Hepatocyte (in vitro differentiated cells): ENCODE measurements at regions not wholly inside any gene's neighbourhood (a gene's known extent, or its start where the extent isn't known, plus 50 kb on each side); places are given as distances from the start of the nearest gene placed in this dataset.

Experiments
- DNase-seq: peaks from one replicate; pipeline ENCODE4 v3.0.0-alpha.2; 2016; ENCODE audit warnings: low spot score
- H2AFZ ChIP-seq: fragments of 200-600 bp; sonication (generic); 2 replicates; pipeline ENCODE4 v1.6.0; 2016; ENCODE audit warnings: antibody characterized with exemption, mild to moderate bottlenecking
- H3K27ac ChIP-seq: fragments of 200-600 bp; sonication (generic); 2 replicates; pipeline ENCODE4 v1.5.1; 2016; ENCODE audit warnings: mild to moderate bottlenecking
- H3K27me3 ChIP-seq: fragments of 200-600 bp; sonication (generic); 2 replicates; pipeline ENCODE4 v1.6.1; 2016
- H3K36me3 ChIP-seq: fragments of 200-600 bp; sonication (generic); replicated peaks from 2 replicates; pipeline ENCODE4 v1.5.1; 2016; ENCODE audit warnings: low read depth; ENCODE audit not compliant: insufficient read depth
- H3K4me1 ChIP-seq: fragments of 200-600 bp; sonication (generic); 2 replicates; pipeline ENCODE4 v1.5.1; 2016; ENCODE audit warnings: mild to moderate bottlenecking, moderate library complexity; ENCODE audit not compliant: insufficient read depth
- H3K4me2 ChIP-seq: fragments of 200-600 bp; sonication (generic); 2 replicates; pipeline ENCODE4 v1.6.0; 2016
- H3K4me3 ChIP-seq: fragments of 200-600 bp; sonication (generic); 2 replicates; pipeline ENCODE4 v1.5.1; 2016; ENCODE audit warnings: mild to moderate bottlenecking
- H3K79me2 ChIP-seq: fragments of 200-600 bp; sonication (generic); 2 replicates; pipeline ENCODE4 v1.6.0; 2017; ENCODE audit warnings: mild to moderate bottlenecking
- H3K9me2 ChIP-seq: fragments of 200-600 bp; sonication (generic); replicated peaks from 2 replicates; pipeline ENCODE4 v1.6.0; 2017; ENCODE audit warnings: mild to moderate bottlenecking; ENCODE audit not compliant: insufficient read depth
- H3K9me3 ChIP-seq: fragments of 200-600 bp; sonication (generic); 2 replicates; pipeline ENCODE4 v1.5.1; 2016; ENCODE audit warnings: low read depth, mild to moderate bottlenecking
- H4K20me1 ChIP-seq: fragments of 200-600 bp; sonication (generic); 2 replicates; pipeline ENCODE4 v1.6.0; 2016; ENCODE audit warnings: mild to moderate bottlenecking; ENCODE audit not compliant: insufficient read depth, poor library complexity, severe bottlenecking
- EZH2 ChIP-seq: fragments of 200-600 bp; sonication (generic); IDR thresholded peaks from 2 replicates; pipeline ENCODE4 v1.6.1; 2016; ENCODE audit warnings: antibody characterized with exemption, mild to moderate bottlenecking, borderline replicate concordance
- EZH2phosphoT487 ChIP-seq: fragments of 200-600 bp; sonication (generic); IDR thresholded peaks from one replicate; pipeline ENCODE4 v1.6.1; 2018; ENCODE audit warnings: antibody characterized with exemption, mild to moderate bottlenecking, low read depth, moderate library complexity; ENCODE audit not compliant: unreplicated experiment, severe bottlenecking
- WGBS: methylation state at CpG from one replicate; pipeline ENCODE4 v1.1.6; 2016; ENCODE audit warnings: low lambda C conversion rate; ENCODE audit errors: missing lambda C conversion rate; 5-methylcytosine and 5-hydroxymethylcytosine counted together
- TF ChIP-seq, protein P1 (sequence below): fragments of 200-600 bp; sonication (generic); IDR thresholded peaks from 2 replicates; pipeline ENCODE4 v1.5.1; 2016; ENCODE audit warnings: antibody characterized with exemption, mild to moderate bottlenecking; ENCODE audit not compliant: poor library complexity

DNA sequence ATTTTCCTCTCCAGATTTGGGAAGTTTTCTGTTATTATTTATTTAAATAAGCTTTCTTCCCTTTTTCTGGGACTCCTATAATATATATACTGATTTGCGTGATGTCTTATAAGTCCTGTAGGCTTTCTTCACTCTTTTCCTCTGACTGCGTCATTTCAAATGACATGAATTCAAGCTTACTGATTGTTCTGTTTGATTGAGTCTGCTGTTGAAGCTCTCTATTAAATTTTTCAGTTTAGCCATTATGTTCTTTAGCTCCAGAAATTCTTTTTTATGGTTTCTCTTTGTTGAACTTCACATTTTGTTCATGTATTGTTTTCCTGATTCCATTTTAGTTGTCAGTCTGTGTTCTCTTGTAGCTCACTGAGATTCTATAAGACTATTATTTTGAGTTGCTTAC, 135.8 kb upstream of the PRR23C start:
- H2AFZ ChIP-seq = no peak overlapping the region
- H3K36me3 ChIP-seq = no peaks in the 10 kb centered on the region
- H3K27ac ChIP-seq = no peak overlapping the region
- no peaks in the 10 kb centered on the region for H3K4me1 ChIP-seq
- no peaks in the 10 kb centered on the region for H3K79me2 ChIP-seq
- H3K27me3 ChIP-seq = peaks cover 6% of the 10 kb centered on the region
- H3K4me3 ChIP-seq = no peak overlapping the region
- no peaks in the 10 kb centered on the region for H4K20me1 ChIP-seq
- no peak overlapping the region for H3K4me2 ChIP-seq
- no peaks in the 10 kb centered on the region for H3K9me3 ChIP-seq
- TF ChIP-seq EZH2 (no peak), EZH2phosphoT487 (no peak)
- TF ChIP-seq, protein P1, sequence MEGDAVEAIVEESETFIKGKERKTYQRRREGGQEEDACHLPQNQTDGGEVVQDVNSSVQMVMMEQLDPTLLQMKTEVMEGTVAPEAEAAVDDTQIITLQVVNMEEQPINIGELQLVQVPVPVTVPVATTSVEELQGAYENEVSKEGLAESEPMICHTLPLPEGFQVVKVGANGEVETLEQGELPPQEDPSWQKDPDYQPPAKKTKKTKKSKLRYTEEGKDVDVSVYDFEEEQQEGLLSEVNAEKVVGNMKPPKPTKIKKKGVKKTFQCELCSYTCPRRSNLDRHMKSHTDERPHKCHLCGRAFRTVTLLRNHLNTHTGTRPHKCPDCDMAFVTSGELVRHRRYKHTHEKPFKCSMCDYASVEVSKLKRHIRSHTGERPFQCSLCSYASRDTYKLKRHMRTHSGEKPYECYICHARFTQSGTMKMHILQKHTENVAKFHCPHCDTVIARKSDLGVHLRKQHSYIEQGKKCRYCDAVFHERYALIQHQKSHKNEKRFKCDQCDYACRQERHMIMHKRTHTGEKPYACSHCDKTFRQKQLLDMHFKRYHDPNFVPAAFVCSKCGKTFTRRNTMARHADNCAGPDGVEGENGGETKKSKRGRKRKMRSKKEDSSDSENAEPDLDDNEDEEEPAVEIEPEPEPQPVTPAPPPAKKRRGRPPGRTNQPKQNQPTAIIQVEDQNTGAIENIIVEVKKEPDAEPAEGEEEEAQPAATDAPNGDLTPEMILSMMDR = no peak
- H3K9me2 ChIP-seq = no peaks in the 10 kb centered on the region
- 94% methylated on average over 2 of the region's 2 CpGs for WGBS
- DNase-seq = no peak

DNA sequence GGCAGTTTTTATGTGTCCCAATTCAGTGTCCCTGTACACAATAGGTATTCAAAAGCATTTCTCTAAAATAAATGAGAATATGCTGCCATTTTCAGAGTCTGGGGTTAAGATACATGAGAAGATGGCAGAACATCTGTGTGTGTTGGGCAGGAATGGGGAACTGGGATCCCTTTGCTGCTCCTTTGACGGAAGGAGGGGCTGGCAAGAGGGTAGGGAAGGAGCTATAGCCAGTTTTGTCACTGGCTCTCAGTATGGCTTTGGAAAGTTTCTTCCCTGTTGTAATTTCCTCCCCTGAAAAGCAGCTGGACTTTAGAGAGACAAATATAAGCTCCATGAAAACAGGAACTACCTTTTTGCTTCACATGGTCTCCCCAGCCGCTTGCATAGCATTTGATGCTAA, 137.5 kb upstream of the PRR23C start:
- H3K4me3 ChIP-seq = no peak overlapping the region
- no peaks in the 10 kb centered on the region for H3K36me3 ChIP-seq
- H3K4me2 ChIP-seq = no peak overlapping the region
- H2AFZ ChIP-seq = no peak overlapping the region
- no peaks in the 10 kb centered on the region for H4K20me1 ChIP-seq
- no peak for TF ChIP-seq EZH2phosphoT487
- TF ChIP-seq, protein P1 = no peak
- TF ChIP-seq EZH2 = no peak
- DNase-seq = no peak
- H3K27me3 ChIP-seq = peaks cover 2% of the 10 kb centered on the region
- H3K9me3 ChIP-seq = no peaks in the 10 kb centered on the region
- no peak overlapping the region for H3K27ac ChIP-seq
- H3K9me2 ChIP-seq = no peaks in the 10 kb centered on the region
- no peaks in the 10 kb centered on the region for H3K4me1 ChIP-seq
- 78% methylated on average over 2 of the region's 2 CpGs for WGBS
- no peaks in the 10 kb centered on the region for H3K79me2 ChIP-seq

GRCh38 chr3:139182598-139182997, 137.9 kb upstream of the PRR23C start:
- no peaks in the 10 kb centered on the region for H3K9me3 ChIP-seq
- no peak overlapping the region for H3K4me3 ChIP-seq
- H3K27me3 ChIP-seq = peaks cover 2% of the 10 kb centered on the region
- no peak overlapping the region for H3K27ac ChIP-seq
- H3K9me2 ChIP-seq = no peaks in the 10 kb centered on the region
- DNase-seq = no peak
- H3K4me1 ChIP-seq = no peaks in the 10 kb centered on the region
- no peak overlapping the region for H2AFZ ChIP-seq
- TF ChIP-seq EZH2 (no peak), EZH2phosphoT487 (no peak)
- TF ChIP-seq, protein P1 = no peak
- no peak overlapping the region for H3K4me2 ChIP-seq
- H4K20me1 ChIP-seq = no peaks in the 10 kb centered on the region
- no peaks in the 10 kb centered on the region for H3K36me3 ChIP-seq
- H3K79me2 ChIP-seq = no peaks in the 10 kb centered on the region
- 43% methylated on average over 2 of the region's 2 CpGs for WGBS

DNA sequence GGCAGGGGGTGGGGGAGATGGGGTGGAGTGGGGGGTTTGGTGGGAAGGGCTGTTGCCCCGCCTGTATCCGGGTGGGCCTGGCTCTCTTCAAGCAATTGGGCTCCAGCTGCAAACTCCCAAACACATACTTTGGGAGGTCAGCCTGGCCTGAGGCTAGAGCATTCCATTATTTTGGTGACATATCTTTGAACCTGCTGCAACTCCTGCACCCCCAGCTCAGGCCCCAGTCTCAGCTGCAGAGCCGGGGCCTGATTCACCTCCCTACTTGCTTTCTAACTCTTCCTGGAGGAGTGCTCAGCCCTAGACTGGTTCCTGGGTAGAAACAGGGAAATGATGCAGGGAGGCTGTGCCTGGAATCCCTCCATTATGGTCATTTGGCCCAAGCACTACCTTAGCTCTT, 140.8 kb upstream of the PRR23C start:
- no peak overlapping the region for H3K4me3 ChIP-seq
- no peaks in the 10 kb centered on the region for H3K4me1 ChIP-seq
- H3K9me2 ChIP-seq = no peaks in the 10 kb centered on the region
- no peak overlapping the region for H3K27ac ChIP-seq
- H3K9me3 ChIP-seq = no peaks in the 10 kb centered on the region
- no peak overlapping the region for H2AFZ ChIP-seq
- WGBS = 63% methylated on average over 3 of the region's 3 CpGs
- H3K36me3 ChIP-seq = no peaks in the 10 kb centered on the region
- H3K79me2 ChIP-seq = no peaks in the 10 kb centered on the region
- H4K20me1 ChIP-seq = no peaks in the 10 kb centered on the region
- TF ChIP-seq, protein P1 = no peak
- TF ChIP-seq EZH2phosphoT487 = no peak
- TF ChIP-seq EZH2 = no peak
- H3K27me3 ChIP-seq = no peaks in the 10 kb centered on the region
- no peak overlapping the region for H3K4me2 ChIP-seq
- DNase-seq = no peak
